Ascending aorta (tissue), 2 donors: ENCODE measurements at regions not wholly inside any gene's neighbourhood (a gene's known extent, or its start where the extent isn't known, plus 50 kb on each side); places are given as distances from the start of the nearest gene placed in this dataset.

Experiments
- DNase-seq, 2 donors: peaks; one replicate each; pipeline ENCODE4 v3.0.0-alpha.2; 2019; ENCODE audit warnings: low spot score in 2 of 2
- H3K27ac ChIP-seq, 2 donors: fragments of 200-600 bp; sonication (generic); one replicate each; pipeline ENCODE4 v1.5.1; 2016 to 2017; ENCODE audit warnings: mild to moderate bottlenecking in 1 of 2
- H3K27me3 ChIP-seq: fragments of 200-600 bp; sonication (generic); one replicate; pipeline ENCODE4 v1.5.1; 2017
- H3K36me3 ChIP-seq, 2 donors: fragments of 200-600 bp; sonication (generic); one replicate each; pipeline ENCODE4 v1.5.1; 2016
- H3K4me1 ChIP-seq, 2 donors: fragments of 200-600 bp; sonication (generic); one replicate each; pipeline ENCODE4 v1.5.1; 2016 to 2017; ENCODE audit warnings: mild to moderate bottlenecking in 1 of 2
- H3K4me3 ChIP-seq, 2 donors: fragments of 200-600 bp; sonication (generic); one replicate each; pipeline ENCODE4 v1.5.1; 2016 to 2017; ENCODE audit warnings: mild to moderate bottlenecking in 1 of 2
- H3K9me3 ChIP-seq, 2 donors: fragments of 200-600 bp; sonication (generic); one replicate each; pipeline ENCODE4 v1.5.1; 2016
- intact Hi-C: fragments of 100-400 bp; cut with DNase I; formaldehyde crosslinking; loops from one replicate; pipeline ENCODE4 v1.15.1; 2023
- TF ChIP-seq, protein P1 (sequence below), 3 experiments: fragments of 200-600 bp in 2 of 3; fragments of 450-650 bp in 1 of 3; sonication (generic) in 2 of 3; IDR thresholded peaks; one replicate each; pipeline ENCODE4 v1.5.1; 2016 to 2019; ENCODE audit warnings: antibody characterized with exemption in 3 of 3, mild to moderate bottlenecking in 1 of 3, moderate library complexity in 1 of 3

DNA sequence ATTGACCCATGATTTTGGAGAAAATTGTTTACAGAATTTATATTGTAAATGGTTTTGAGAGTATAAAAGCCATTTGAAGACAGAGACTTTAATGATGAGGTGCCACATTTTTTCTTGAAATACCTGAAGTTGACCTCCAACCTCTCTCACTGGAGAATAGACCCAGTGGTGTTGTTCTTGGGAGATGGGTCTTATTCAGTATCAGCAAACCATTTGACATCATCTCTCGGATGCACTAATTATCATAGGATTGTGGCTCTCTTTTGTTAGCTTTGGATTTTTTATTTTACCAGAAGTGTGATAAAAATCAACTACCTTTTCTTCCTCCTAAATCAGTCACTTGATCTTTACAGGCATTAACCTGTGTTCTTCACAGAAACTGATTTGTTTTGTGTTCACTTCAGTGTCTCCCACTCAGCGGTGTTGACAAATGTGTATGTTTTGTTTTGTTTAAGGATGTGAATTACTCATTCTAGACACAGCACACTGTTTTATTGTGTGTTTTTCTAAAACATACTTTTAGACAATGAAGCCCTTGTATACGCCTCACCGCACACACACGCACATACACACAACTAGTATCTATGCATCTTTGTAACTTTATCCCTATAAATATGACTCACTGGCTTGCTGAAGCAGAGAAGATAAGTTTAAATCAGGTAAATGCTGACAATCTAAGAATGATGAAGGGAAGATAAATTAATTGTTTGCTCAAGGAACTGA is 455.6 kb downstream of the INHBA start:
- intact Hi-C loops: no loop called here
- H3K4me1 ChIP-seq: no peaks in the 10 kb centered on the region
- DNase-seq: no peak
- TF ChIP-seq, protein P1, sequence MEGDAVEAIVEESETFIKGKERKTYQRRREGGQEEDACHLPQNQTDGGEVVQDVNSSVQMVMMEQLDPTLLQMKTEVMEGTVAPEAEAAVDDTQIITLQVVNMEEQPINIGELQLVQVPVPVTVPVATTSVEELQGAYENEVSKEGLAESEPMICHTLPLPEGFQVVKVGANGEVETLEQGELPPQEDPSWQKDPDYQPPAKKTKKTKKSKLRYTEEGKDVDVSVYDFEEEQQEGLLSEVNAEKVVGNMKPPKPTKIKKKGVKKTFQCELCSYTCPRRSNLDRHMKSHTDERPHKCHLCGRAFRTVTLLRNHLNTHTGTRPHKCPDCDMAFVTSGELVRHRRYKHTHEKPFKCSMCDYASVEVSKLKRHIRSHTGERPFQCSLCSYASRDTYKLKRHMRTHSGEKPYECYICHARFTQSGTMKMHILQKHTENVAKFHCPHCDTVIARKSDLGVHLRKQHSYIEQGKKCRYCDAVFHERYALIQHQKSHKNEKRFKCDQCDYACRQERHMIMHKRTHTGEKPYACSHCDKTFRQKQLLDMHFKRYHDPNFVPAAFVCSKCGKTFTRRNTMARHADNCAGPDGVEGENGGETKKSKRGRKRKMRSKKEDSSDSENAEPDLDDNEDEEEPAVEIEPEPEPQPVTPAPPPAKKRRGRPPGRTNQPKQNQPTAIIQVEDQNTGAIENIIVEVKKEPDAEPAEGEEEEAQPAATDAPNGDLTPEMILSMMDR (IDR thresholded peaks at IDR 0.05): no peak
- H3K27ac ChIP-seq: no peak overlapping the region
- no peaks in the 10 kb centered on the region for H3K27me3 ChIP-seq
- H3K36me3 ChIP-seq: no peaks in the 10 kb centered on the region
- H3K9me3 ChIP-seq: no peaks in the 10 kb centered on the region
- H3K4me3 ChIP-seq: no peak overlapping the region

DNA sequence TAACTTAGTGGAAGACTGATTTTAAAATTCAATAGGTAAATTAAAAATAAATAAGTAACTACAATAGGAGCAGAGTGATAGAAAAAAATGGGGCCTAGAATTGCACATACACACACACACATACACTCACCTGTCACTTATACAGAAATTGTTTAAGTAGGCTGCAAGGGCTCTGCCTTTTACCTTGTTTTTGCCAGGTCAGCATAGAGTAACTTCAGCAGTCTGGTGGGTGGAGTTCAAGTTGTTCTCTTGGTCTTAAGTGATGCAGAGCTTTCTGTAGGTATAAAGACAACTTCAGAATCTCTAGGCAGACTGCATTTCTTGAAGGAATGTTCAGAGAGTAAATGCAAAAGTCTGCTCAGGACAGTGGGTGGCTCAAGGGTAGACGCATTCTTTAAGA is 457.0 kb downstream of the INHBA start:
- intact Hi-C loops: no loop called here
- no peak overlapping the region for H3K4me3 ChIP-seq
- no peaks in the 10 kb centered on the region for H3K9me3 ChIP-seq
- no peak overlapping the region for H3K27ac ChIP-seq
- no peaks in the 10 kb centered on the region for H3K36me3 ChIP-seq
- no peak for DNase-seq
- TF ChIP-seq, protein P1 (IDR thresholded peaks at IDR 0.05): no peak
- no peaks in the 10 kb centered on the region for H3K27me3 ChIP-seq
- no peaks in the 10 kb centered on the region for H3K4me1 ChIP-seq

DNA sequence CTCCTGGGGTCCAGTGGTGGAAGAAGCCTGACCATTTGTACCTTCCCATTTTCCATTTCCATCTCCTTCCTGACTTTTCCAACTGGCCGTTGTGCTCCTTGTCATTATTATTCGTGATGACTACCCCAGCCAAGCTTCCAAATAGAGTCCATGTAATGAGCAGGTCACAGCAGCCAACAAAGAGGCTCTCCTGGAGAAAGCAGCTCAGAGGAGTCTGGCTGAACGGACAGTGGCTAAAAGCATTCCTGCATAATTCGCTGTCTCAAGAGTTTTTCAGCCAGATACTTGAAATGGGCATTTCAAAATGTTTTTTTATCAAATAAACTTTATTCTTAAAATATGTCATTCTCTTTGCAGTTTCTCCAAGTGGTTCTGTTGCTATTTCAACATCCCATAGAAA is 458.6 kb downstream of the INHBA start:
- H3K4me3 ChIP-seq: no peak overlapping the region
- TF ChIP-seq, protein P1 (IDR thresholded peaks at IDR 0.05): no peak
- no peak overlapping the region for H3K27ac ChIP-seq
- H3K4me1 ChIP-seq: no peaks in the 10 kb centered on the region
- H3K9me3 ChIP-seq: no peaks in the 10 kb centered on the region
- DNase-seq: no peak
- intact Hi-C loops: no loop called here
- H3K27me3 ChIP-seq: no peaks in the 10 kb centered on the region
- no peaks in the 10 kb centered on the region for H3K36me3 ChIP-seq

DNA sequence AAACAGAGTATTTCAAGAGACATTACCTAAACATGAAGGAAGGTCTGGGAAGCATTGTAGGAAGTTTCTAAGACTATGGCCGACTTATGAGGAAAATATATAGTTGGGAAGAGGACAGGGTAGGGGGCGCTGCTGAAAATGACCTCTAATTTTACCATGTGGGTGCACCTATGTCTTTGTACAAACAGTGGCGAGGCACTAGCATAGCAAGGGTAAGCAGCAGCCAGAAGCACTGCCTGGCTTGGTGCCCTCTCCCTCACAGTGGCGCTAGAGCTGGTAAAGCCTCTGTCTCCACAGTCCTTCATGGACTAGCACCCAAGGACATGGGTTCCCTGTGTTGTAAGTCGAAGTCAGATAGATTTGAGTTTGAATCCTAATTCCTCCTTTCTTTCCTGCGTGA is 461.2 kb downstream of the INHBA start:
- TF ChIP-seq, protein P1 (IDR thresholded peaks at IDR 0.05): no peak
- no peak overlapping the region for H3K27ac ChIP-seq
- H3K4me3 ChIP-seq: no peak overlapping the region
- H3K4me1 ChIP-seq: no peaks in the 10 kb centered on the region
- DNase-seq: no peak
- no peaks in the 10 kb centered on the region for H3K27me3 ChIP-seq
- H3K9me3 ChIP-seq: no peaks in the 10 kb centered on the region
- intact Hi-C loops: no loop called here
- no peaks in the 10 kb centered on the region for H3K36me3 ChIP-seq

DNA sequence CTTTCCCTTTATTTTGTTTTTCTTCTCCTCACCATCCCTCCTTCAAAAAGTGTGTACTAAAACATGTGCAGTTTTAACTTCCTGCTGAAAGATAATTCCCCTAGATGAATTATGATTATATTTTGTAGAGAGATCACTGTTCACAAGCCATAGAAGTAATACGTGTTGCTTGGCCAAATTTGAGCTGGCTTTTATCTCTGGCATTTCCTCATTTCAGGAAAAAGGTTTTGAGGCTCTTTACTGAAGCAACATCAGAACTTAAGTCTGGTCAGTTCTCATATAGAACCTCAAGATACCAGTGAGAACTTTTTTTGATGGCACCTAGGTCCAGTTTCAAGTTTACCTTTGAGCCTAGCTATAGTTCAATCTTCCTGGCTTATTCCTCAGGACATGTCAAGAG is 463.3 kb downstream of the INHBA start:
- DNase-seq: no peak
- Histone ChIP-seq H3K27ac (no peak overlapping the region), H3K27me3 (no peaks in the 10 kb centered on the region), H3K4me3 (no peak overlapping the region), H3K4me1 (no peaks in the 10 kb centered on the region), H3K9me3 (no peaks in the 10 kb centered on the region), H3K36me3 (no peaks in the 10 kb centered on the region)
- TF ChIP-seq, protein P1 (IDR thresholded peaks at IDR 0.05): no peak
- intact Hi-C loops: no loop called here
